H1 (cell line): ENCODE measurements at regions not wholly inside any gene's neighbourhood (a gene's known extent, or its start where the extent isn't known, plus 50 kb on each side); places are given as distances from the start of the nearest gene placed in this dataset.

Experiments
- CTCF ChIA-PET: fragments of 300-600 bp; sonication (Branson Sonifier 250); formaldehyde crosslinking; loops from one replicate; lab custom pipeline; 2021; ENCODE audit not compliant: partially characterized antibody; lab: Charles Lee
- POLR2A ChIA-PET: fragments of 300-600 bp; sonication (Branson Sonifier 250); formaldehyde crosslinking; loops from one replicate; lab custom pipeline; 2021; ENCODE audit warnings: inconsistent platforms; ENCODE audit not compliant: partially characterized antibody; lab: Charles Lee
- DNase-seq, 2 experiments: peaks; one replicate each; pipeline versions ENCODE4 v3.0.0 to v3.0.0-alpha.2; 2010 to 2022; ENCODE audit warnings: low spot score in 2 of 2, low read depth in 1 of 2, mixed read lengths in 1 of 2
- FAIRE-seq: peaks from 2 replicates; lab custom pipeline; 2011; peaks lifted over from hg19 to GRCh38; lab: Jason Lieb, UNC
- H2AFZ ChIP-seq: 2 replicates; pipeline ENCODE4 v1.8.1; 2012; ENCODE audit warnings: low read length, inconsistent platforms
- H2AK5ac ChIP-seq: 2 replicates; pipeline ENCODE4 v1.6.1; 2013; ENCODE audit warnings: low read depth, low read length
- H2BK120ac ChIP-seq: replicated peaks from 2 replicates; pipeline ENCODE3; 2013; ENCODE audit warnings: low read depth, low read length, inconsistent platforms
- H2BK12ac ChIP-seq: 2 replicates; pipeline ENCODE4 v1.6.1; 2013; ENCODE audit warnings: low read depth, low read length
- H2BK15ac ChIP-seq: 2 replicates; pipeline ENCODE4 v1.6.1; 2013; ENCODE audit warnings: low read length
- H2BK20ac ChIP-seq: 2 replicates; pipeline ENCODE4 v1.6.1; 2013; ENCODE audit warnings: low read length
- H2BK5ac ChIP-seq: 2 replicates; pipeline ENCODE4 v1.6.1; 2013; ENCODE audit warnings: low read depth, low read length
- H3K14ac ChIP-seq: 2 replicates; pipeline ENCODE4 v1.6.1; 2013; ENCODE audit warnings: inconsistent platforms; ENCODE audit not compliant: insufficient read length
- H3K18ac ChIP-seq: 2 replicates; pipeline ENCODE4 v1.6.1; 2013; ENCODE audit warnings: low read length; ENCODE audit errors: extremely low read depth
- H3K23ac ChIP-seq: 2 replicates; pipeline ENCODE4 v1.6.1; 2013; ENCODE audit warnings: inconsistent platforms; ENCODE audit not compliant: insufficient read length
- H3K23me2 ChIP-seq: 2 replicates; pipeline ENCODE4 v1.6.1; 2013; ENCODE audit warnings: low read depth, low read length
- H3K27ac ChIP-seq: 2 replicates; pipeline ENCODE4 v1.6.1; 2011; ENCODE audit warnings: low read depth, low read length, inconsistent platforms
- H3K27me3 ChIP-seq, 4 experiments: replicated peaks in 1 of 4; 1 replicate in 1 of 4; 2 replicates in 3 of 4; pipeline versions ENCODE4 v1.6.1 to v1.8.1; 2011 to 2013; ENCODE audit warnings: low read length in 3 of 4, mild to moderate bottlenecking in 3 of 4, inconsistent platforms in 2 of 4, mixed read lengths in 2 of 4, moderate library complexity in 1 of 4; ENCODE audit not compliant: control insufficient read depth in 3 of 4, insufficient read depth in 3 of 4; ENCODE audit errors: extremely low read depth in 1 of 4
- H3K36me3 ChIP-seq, 4 experiments: 2 replicates each; pipeline versions ENCODE4 v1.6.1 to v1.8.1; 2011 to 2013; ENCODE audit warnings: mild to moderate bottlenecking in 4 of 4, low read length in 3 of 4, moderate library complexity in 2 of 4, control low read depth in 1 of 4, inconsistent platforms in 1 of 4; ENCODE audit not compliant: insufficient read depth in 4 of 4, control insufficient read depth in 2 of 4
- H3K4ac ChIP-seq: replicated peaks from 2 replicates; pipeline ENCODE3; 2013; ENCODE audit warnings: low read length, low read depth, mixed read lengths, inconsistent platforms; ENCODE audit not compliant: insufficient read length
- H3K4me1 ChIP-seq, 4 experiments: replicated peaks in 1 of 4; 1 replicate in 1 of 4; 2 replicates in 3 of 4; pipeline versions ENCODE4 v1.6.1 to v1.8.1; 2011 to 2013; ENCODE audit warnings: low read length in 3 of 4, inconsistent platforms in 2 of 4, mixed read lengths in 1 of 4; ENCODE audit not compliant: insufficient read depth in 4 of 4, control insufficient read depth in 3 of 4
- H3K4me2 ChIP-seq, 2 experiments: 2 replicates each; pipeline versions ENCODE4 v1.6.1 to v1.8.1; 2011 to 2013; ENCODE audit warnings: low read depth in 2 of 2, low read length in 2 of 2, control low read depth in 1 of 2, inconsistent platforms in 1 of 2, mild to moderate bottlenecking in 1 of 2; ENCODE audit not compliant: insufficient read depth in 1 of 2
- H3K4me3 ChIP-seq, 4 experiments: fragments of 200-600, 300-600 bp in 1 of 4; sonication (generic), shearing (Covaris generic), sonication (Bioruptor Twin) in 1 of 4; 2 replicates each; pipeline versions ENCODE4 v1.5.1 to v1.8.1; 2011 to 2016; ENCODE audit warnings: low read length in 4 of 4, low read depth in 3 of 4, control low read depth in 2 of 4, inconsistent platforms in 2 of 4, mild to moderate bottlenecking in 2 of 4, mixed read lengths in 1 of 4, moderate library complexity in 1 of 4; ENCODE audit not compliant: insufficient read depth in 2 of 4; ENCODE audit errors: extremely low read depth in 1 of 4
- H3K56ac ChIP-seq: replicated peaks from 2 replicates; pipeline ENCODE3; 2013; ENCODE audit warnings: low read depth, mild to moderate bottlenecking, mixed read lengths, low read length, inconsistent platforms; ENCODE audit not compliant: insufficient read length
- H3K79me1 ChIP-seq: 2 replicates; pipeline ENCODE4 v1.6.1; 2013; ENCODE audit warnings: low read depth, low read length, control low read depth
- H3K79me2 ChIP-seq, 2 experiments: 2 replicates each; pipeline versions ENCODE4 v1.6.1 to v1.8.1; 2012 to 2013; ENCODE audit warnings: low read length in 2 of 2, mild to moderate bottlenecking in 2 of 2, inconsistent platforms in 1 of 2; ENCODE audit not compliant: insufficient read depth in 2 of 2, control insufficient read depth in 1 of 2
- H3K9ac ChIP-seq, 4 experiments: replicated peaks in 1 of 4; 1 replicate in 1 of 4; 2 replicates in 3 of 4; pipeline versions ENCODE4 v1.6.1 to v1.8.1; 2011 to 2013; ENCODE audit warnings: low read depth in 3 of 4, low read length in 3 of 4, control low read depth in 2 of 4, mild to moderate bottlenecking in 2 of 4, moderate library complexity in 2 of 4, inconsistent platforms in 1 of 4; ENCODE audit errors: extremely low read depth in 1 of 4
- H3K9me3 ChIP-seq, 2 experiments: 2 replicates each; pipeline versions ENCODE4 v1.6.1 to v1.8.1; 2012 to 2013; ENCODE audit warnings: mild to moderate bottlenecking in 2 of 2, moderate library complexity in 2 of 2, control low read depth in 1 of 2, inconsistent platforms in 1 of 2, low read depth in 1 of 2, low read length in 1 of 2, mixed read lengths in 1 of 2; ENCODE audit not compliant: insufficient read depth in 2 of 2
- H4K20me1 ChIP-seq, 2 experiments: replicated peaks in 1 of 2; 2 replicates each; pipeline versions ENCODE3 to v1.8.1; 2011 to 2013; ENCODE audit warnings: inconsistent platforms in 2 of 2, low read length in 2 of 2, mild to moderate bottlenecking in 1 of 2; ENCODE audit not compliant: insufficient read depth in 2 of 2, control insufficient read depth in 1 of 2
- H4K5ac ChIP-seq: 2 replicates; pipeline ENCODE4 v1.6.1; 2013; ENCODE audit warnings: low read length, low read depth, mixed read lengths, inconsistent platforms; ENCODE audit not compliant: insufficient read length
- H4K8ac ChIP-seq: 2 replicates; pipeline ENCODE4 v1.8.0; 2013; ENCODE audit warnings: mild to moderate bottlenecking, moderate library complexity, low read length, inconsistent platforms; ENCODE audit not compliant: insufficient read depth; ENCODE audit errors: extremely low read depth
- H4K91ac ChIP-seq: replicated peaks from 2 replicates; pipeline ENCODE3; 2013; ENCODE audit warnings: low read length, mixed read lengths, inconsistent platforms; ENCODE audit not compliant: insufficient read length
- BCL11A ChIP-seq, 2 experiments: IDR thresholded peaks; one replicate each; pipeline ENCODE4 v1.6.1; 2011; ENCODE audit warnings: low read depth in 2 of 2, low read length in 2 of 2, mild to moderate bottlenecking in 2 of 2
- CBX5 ChIP-seq: fragments of 300-800, 300-1000 bp; sonication (generic); IDR thresholded peaks from 2 replicates; pipeline ENCODE4 v1.7.1; 2016; ENCODE audit warnings: antibody characterized with exemption, low read length, low read depth
- CHD2 ChIP-seq: IDR thresholded peaks from 2 replicates; pipeline ENCODE4 v1.6.1; 2012; ENCODE audit warnings: low read length, improper control_type of control experiment
- E2F6 ChIP-seq: IDR thresholded peaks from 2 replicates; pipeline ENCODE4 v1.6.1; 2012; ENCODE audit warnings: inconsistent platforms
- EGR1 ChIP-seq: IDR thresholded peaks from 2 replicates; pipeline ENCODE4 v1.6.1; 2011; ENCODE audit warnings: low read depth, low read length, borderline replicate concordance
- POLR2AphosphoS5 ChIP-seq: IDR thresholded peaks from 2 replicates; pipeline ENCODE4 v1.6.1; 2011; ENCODE audit warnings: low read depth, low read length
- RXRA ChIP-seq: IDR thresholded peaks from 2 replicates; pipeline ENCODE4 v1.6.1; 2011; ENCODE audit warnings: low read depth, mild to moderate bottlenecking, low read length, moderate library complexity; ENCODE audit not compliant: insufficient read depth
- SP1 ChIP-seq: IDR thresholded peaks from 2 replicates; pipeline ENCODE4 v1.6.1; 2011; ENCODE audit warnings: low read depth, low read length
- WGBS, 2 experiments: shearing (Covaris generic) in 1 of 2; methylation state at CpG; one replicate each; pipeline versions ENCODE4 v1.1.6 to v1.1.7; 2013 to 2015; ENCODE audit warnings: low lambda C conversion rate in 2 of 2, mixed read lengths in 2 of 2, inconsistent platforms in 1 of 2, low coverage in 1 of 2, missing lambda C conversion rate in 1 of 2; ENCODE audit not compliant: insufficient replicate concordance in 2 of 2, insufficient coverage in 1 of 2, insufficient read length in 1 of 2; ENCODE audit errors: extremely low coverage in 1 of 2, missing lambda C conversion rate in 1 of 2; 5-methylcytosine and 5-hydroxymethylcytosine counted together

DNA sequence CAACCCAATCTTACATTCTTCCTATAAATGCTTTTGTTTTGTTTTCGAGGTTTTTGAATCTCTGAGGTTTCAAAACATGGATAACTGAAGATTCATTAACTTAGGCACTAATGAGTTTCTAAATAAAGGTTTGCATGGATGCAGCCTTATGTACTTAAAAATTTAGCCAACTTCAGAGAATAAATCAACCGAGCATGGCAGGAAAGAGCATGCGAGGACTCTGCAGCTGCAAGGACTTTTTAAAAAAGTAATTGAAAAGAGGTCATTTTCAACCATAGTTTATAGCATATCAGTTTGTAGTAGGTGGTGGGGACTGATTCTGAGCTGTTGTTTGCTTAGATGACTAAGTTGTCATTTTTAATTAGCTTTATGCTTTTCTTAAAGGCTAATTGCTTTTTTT, 567.0 kb upstream of the ZEB2 start:
- H3K9me3 ChIP-seq: no peaks in the 10 kb centered on the region
- no peak overlapping the region for H2BK15ac ChIP-seq
- H3K79me2 ChIP-seq: no peaks in the 10 kb centered on the region
- CTCF ChIA-PET: no interaction called here
- no peak overlapping the region for H4K5ac ChIP-seq
- WGBS, 2 experiments: 92% methylated on average over 3 of the region's 3 CpGs; no CpG with 5 or more reads in 1 of the 2 experiments
- H3K4ac ChIP-seq: no peak overlapping the region
- H3K23me2 ChIP-seq: no peaks in the 10 kb centered on the region
- no peak overlapping the region for H2BK12ac ChIP-seq
- no peak overlapping the region for H3K4me3 ChIP-seq
- no peak overlapping the region for H2BK20ac ChIP-seq
- no peak overlapping the region for H4K91ac ChIP-seq
- H2BK5ac ChIP-seq: no peak overlapping the region
- no peaks in the 10 kb centered on the region for H3K4me1 ChIP-seq
- POLR2A ChIA-PET: no interaction called here
- no peak overlapping the region for H2AK5ac ChIP-seq
- no peak overlapping the region for H3K18ac ChIP-seq
- H3K9ac ChIP-seq: no peak overlapping the region
- no peak overlapping the region for H4K8ac ChIP-seq
- no peak for FAIRE-seq
- H3K79me1 ChIP-seq: no peaks in the 10 kb centered on the region
- no peaks in the 10 kb centered on the region for H4K20me1 ChIP-seq
- H3K27ac ChIP-seq: no peak overlapping the region
- no peak overlapping the region for H2BK120ac ChIP-seq
- H2AFZ ChIP-seq: no peak overlapping the region
- H3K36me3 ChIP-seq: no peaks in the 10 kb centered on the region
- no peak overlapping the region for H3K56ac ChIP-seq
- TF ChIP-seq CBX5 (no peak), CHD2 (no peak), EGR1 (no peak), BCL11A (IDR thresholded peaks at IDR 0.05; ENCODE audit: low read depth in 2 of 2, low read length in 2 of 2) (no peak), SP1 (no peak), E2F6 (no peak), RXRA (no peak), POLR2AphosphoS5 (no peak)
- H3K23ac ChIP-seq: no peak overlapping the region
- no peak overlapping the region for H3K4me2 ChIP-seq
- no peak for DNase-seq
- H3K27me3 ChIP-seq: no peaks in the 10 kb centered on the region
- no peak overlapping the region for H3K14ac ChIP-seq
